ENCODE measurements at regions not wholly inside any gene's neighbourhood (a gene's known extent, or its start where the extent isn't known, plus 50 kb on each side); places are given as distances from the start of the nearest gene placed in this dataset.
"Not testable (repeated sequence)": the region's sequence is repeated elsewhere in the genome, so short reads cannot be mapped to it uniquely, and the experiment has no call there.

- DNase-seq, result peak; percentile 5
Observed at GRCh38 chr9:28956116-28956880, 1383.0 kb upstream of the C9orf72 start.

- DNase-seq, result no peak
Observed at GRCh38 chr9:28960602-28961001, 1387.3 kb upstream of the C9orf72 start.

GRCh38 chr9:28961623-28962022 lies 1388.3 kb upstream of the C9orf72 start:
- no peak for DNase-seq

- DNase-seq, result no peak
Observed at GRCh38 chr9:28967226-28967625, 1393.9 kb upstream of the C9orf72 start.

- no peak for DNase-seq
Observed at GRCh38 chr9:28970241-28970654, 1397.0 kb upstream of the C9orf72 start.

GRCh38 chr9:28971881-28972280 lies 1398.6 kb upstream of the C9orf72 start:
- no peak for DNase-seq

GRCh38 chr9:28976250-28976649 lies 1403.0 kb upstream of the C9orf72 start:
- no peak for DNase-seq

- DNase-seq, result no peak
Observed at GRCh38 chr9:28976684-28977083, 1403.4 kb upstream of the C9orf72 start.

GRCh38 chr9:28981129-28981528 lies 1407.8 kb upstream of the C9orf72 start:
- DNase-seq, result no peak

- no peak for DNase-seq
Observed at GRCh38 chr9:28981711-28982110, 1408.4 kb upstream of the C9orf72 start.

GRCh38 chr9:28984016-28984415 lies 1410.7 kb upstream of the C9orf72 start:
- no peak for DNase-seq

GRCh38 chr9:28990009-28990408 lies 1416.7 kb upstream of the C9orf72 start:
- not testable (repeated sequence) for DNase-seq

- no peak for DNase-seq
Observed at GRCh38 chr9:28999057-28999456, 1425.8 kb upstream of the C9orf72 start.

- DNase-seq, result no peak
Observed at GRCh38 chr9:28999806-29000205, 1426.5 kb upstream of the C9orf72 start.

GRCh38 chr9:29001006-29001405 lies 1427.7 kb upstream of the C9orf72 start:
- no peak for DNase-seq

GRCh38 chr9:29004988-29005387 lies 1431.7 kb upstream of the C9orf72 start:
- DNase-seq, result no peak

- no peak for DNase-seq
Observed at GRCh38 chr9:29006628-29007027, 1433.3 kb upstream of the C9orf72 start.

GRCh38 chr9:29012911-29013310 lies 1439.6 kb upstream of the C9orf72 start:
- no peak for DNase-seq

- DNase-seq, result no peak
Observed at GRCh38 chr9:29021632-29022031, 1448.4 kb upstream of the C9orf72 start.

- DNase-seq, result no peak
Observed at GRCh38 chr9:29038332-29038731, 1465.1 kb upstream of the C9orf72 start.

GRCh38 chr9:29039258-29039657 lies 1466.0 kb upstream of the C9orf72 start:
- DNase-seq, result no peak

GRCh38 chr9:29043072-29043471 lies 1469.8 kb upstream of the C9orf72 start:
- DNase-seq, result no peak

GRCh38 chr9:29044959-29045358 lies 1471.7 kb upstream of the C9orf72 start:
- no peak for DNase-seq

GRCh38 chr9:29060041-29060440 lies 1486.8 kb upstream of the C9orf72 start:
- no peak for DNase-seq

- DNase-seq, result no peak
Observed at GRCh38 chr9:29062446-29062845, 1489.2 kb upstream of the C9orf72 start.

All from retina (tissue), 1 donor.